ENCODE measurements at regions not wholly inside any gene's neighbourhood (a gene's known extent, or its start where the extent isn't known, plus 50 kb on each side); places are given as distances from the start of the nearest gene placed in this dataset.
"Not testable (repeated sequence)": the region's sequence is repeated elsewhere in the genome, so short reads cannot be mapped to it uniquely, and the experiment has no call there.

GRCh38 chr9:26669701-26670670 lies 222.6 kb downstream of the CAAP1 start:
- no peak for DNase-seq (ENCODE audit: low read depth in 3 of 3, low spot score in 1 of 3)

GRCh38 chr9:26667882-26668281 lies 224.7 kb downstream of the CAAP1 start:
- no peak for DNase-seq (ENCODE audit: low read depth in 3 of 3, low spot score in 1 of 3)

GRCh38 chr9:26665666-26666065 lies 226.9 kb downstream of the CAAP1 start:
- no peak for DNase-seq (ENCODE audit: low read depth in 3 of 3, low spot score in 1 of 3)

GRCh38 chr9:26664087-26664773 lies 228.4 kb downstream of the CAAP1 start:
- not testable (repeated sequence) for DNase-seq (ENCODE audit: low read depth in 3 of 3, low spot score in 1 of 3)

GRCh38 chr9:26662476-26662875 lies 230.1 kb downstream of the CAAP1 start:
- DNase-seq (ENCODE audit: low read depth in 3 of 3, low spot score in 1 of 3): no peak

GRCh38 chr9:26658476-26658875 lies 234.1 kb downstream of the CAAP1 start:
- no peak for DNase-seq (ENCODE audit: low read depth in 3 of 3, low spot score in 1 of 3)

- no peak for DNase-seq (ENCODE audit: low read depth in 3 of 3, low spot score in 1 of 3)
Observed at GRCh38 chr9:26657958-26658357, 234.6 kb downstream of the CAAP1 start.

- no peak for DNase-seq (ENCODE audit: low read depth in 3 of 3, low spot score in 1 of 3)
Observed at GRCh38 chr9:26656003-26656870, 236.4 kb downstream of the CAAP1 start.

GRCh38 chr9:26655166-26655565 lies 237.4 kb downstream of the CAAP1 start:
- no peak for DNase-seq (ENCODE audit: low read depth in 3 of 3, low spot score in 1 of 3)

GRCh38 chr9:26650325-26650724 lies 242.3 kb downstream of the CAAP1 start:
- DNase-seq (ENCODE audit: low read depth in 3 of 3, low spot score in 1 of 3): no peak

GRCh38 chr9:26643826-26644225 lies 248.8 kb downstream of the CAAP1 start:
- DNase-seq (ENCODE audit: low read depth in 3 of 3, low spot score in 1 of 3): no peak

GRCh38 chr9:26639761-26640160 lies 252.8 kb downstream of the CAAP1 start:
- no peak for DNase-seq (ENCODE audit: low read depth in 3 of 3, low spot score in 1 of 3)

GRCh38 chr9:26637101-26637500 lies 255.5 kb downstream of the CAAP1 start:
- DNase-seq (ENCODE audit: low read depth in 3 of 3, low spot score in 1 of 3): no peak

- not testable (repeated sequence) for DNase-seq (ENCODE audit: low read depth in 3 of 3, low spot score in 1 of 3)
Observed at GRCh38 chr9:26613851-26614350, 278.7 kb downstream of the CAAP1 start.

- no peak for DNase-seq (ENCODE audit: low read depth in 3 of 3, low spot score in 1 of 3)
Observed at GRCh38 chr9:26612211-26612610, 280.4 kb downstream of the CAAP1 start.

- DNase-seq (ENCODE audit: low read depth in 3 of 3, low spot score in 1 of 3): no peak
Observed at GRCh38 chr9:26606756-26607155, 285.8 kb downstream of the CAAP1 start.

GRCh38 chr9:26605367-26605766 lies 287.2 kb downstream of the CAAP1 start:
- DNase-seq (ENCODE audit: low read depth in 3 of 3, low spot score in 1 of 3): no peak

GRCh38 chr9:26604076-26604662 lies 288.4 kb downstream of the CAAP1 start:
- DNase-seq (ENCODE audit: low read depth in 3 of 3, low spot score in 1 of 3): no peak

GRCh38 chr9:26603617-26604016 lies 289.0 kb downstream of the CAAP1 start:
- DNase-seq (ENCODE audit: low read depth in 3 of 3, low spot score in 1 of 3): no peak

GRCh38 chr9:26597542-26598149 lies 295.0 kb downstream of the CAAP1 start:
- DNase-seq (ENCODE audit: low read depth in 3 of 3, low spot score in 1 of 3): no peak
